GM21737 (cell line): ENCODE measurements at regions not wholly inside any gene's neighbourhood (a gene's known extent, or its start where the extent isn't known, plus 50 kb on each side); places are given as distances from the start of the nearest gene placed in this dataset.
"Not testable (repeated sequence)": the region's sequence is repeated elsewhere in the genome, so short reads cannot be mapped to it uniquely, and the experiment has no call there.

Experiments
- ATAC-seq: cut with Tn5 transposase; IDR thresholded peaks from one replicate; pipeline ENCODE4 v1.9.1; 2021; ENCODE audit warnings: mild to moderate bottlenecking, moderate library complexity; ENCODE audit not compliant: unreplicated experiment

- no peak for ATAC-seq
Observed at GRCh38 chr13:86840250-86841191, 830.6 kb upstream of the SLITRK5 start.

- ATAC-seq: no peak
Observed at GRCh38 chr13:86841264-86841663, 829.9 kb upstream of the SLITRK5 start.

GRCh38 chr13:86846501-86846900 is 824.7 kb upstream of the SLITRK5 start:
- no peak for ATAC-seq

- ATAC-seq: no peak
Observed at GRCh38 chr13:86848716-86849115, 822.5 kb upstream of the SLITRK5 start.

- ATAC-seq: no peak
Observed at GRCh38 chr13:86856991-86857390, 814.2 kb upstream of the SLITRK5 start.

GRCh38 chr13:86858216-86858615 is 813.0 kb upstream of the SLITRK5 start:
- no peak for ATAC-seq

- no peak for ATAC-seq
Observed at GRCh38 chr13:86862137-86862536, 809.0 kb upstream of the SLITRK5 start.

GRCh38 chr13:86864376-86864775 is 806.8 kb upstream of the SLITRK5 start:
- no peak for ATAC-seq

- no peak for ATAC-seq
Observed at GRCh38 chr13:86870444-86870843, 800.7 kb upstream of the SLITRK5 start.

- no peak for ATAC-seq
Observed at GRCh38 chr13:86877441-86877840, 793.7 kb upstream of the SLITRK5 start.

- no peak for ATAC-seq
Observed at GRCh38 chr13:86878781-86879180, 792.4 kb upstream of the SLITRK5 start.

- no peak for ATAC-seq
Observed at GRCh38 chr13:86881390-86881789, 789.8 kb upstream of the SLITRK5 start.

GRCh38 chr13:86882107-86882506 is 789.1 kb upstream of the SLITRK5 start:
- ATAC-seq: no peak

- ATAC-seq: no peak
Observed at GRCh38 chr13:86882835-86883234, 788.3 kb upstream of the SLITRK5 start.

GRCh38 chr13:86892330-86892729 is 778.8 kb upstream of the SLITRK5 start:
- ATAC-seq: no peak

GRCh38 chr13:86900906-86901305 is 770.3 kb upstream of the SLITRK5 start:
- no peak for ATAC-seq

GRCh38 chr13:86906127-86906874 is 764.9 kb upstream of the SLITRK5 start:
- ATAC-seq: no peak

GRCh38 chr13:86907156-86907555 is 764.0 kb upstream of the SLITRK5 start:
- no peak for ATAC-seq

GRCh38 chr13:86909318-86909717 is 761.9 kb upstream of the SLITRK5 start:
- no peak for ATAC-seq

- ATAC-seq: no peak
Observed at GRCh38 chr13:86914757-86915156, 756.4 kb upstream of the SLITRK5 start.

- not testable (repeated sequence) for ATAC-seq
Observed at GRCh38 chr13:86917438-86917837, 753.7 kb upstream of the SLITRK5 start.

GRCh38 chr13:86918682-86919081 is 752.5 kb upstream of the SLITRK5 start:
- no peak for ATAC-seq
